PFSK-1 (cell line): ENCODE measurements at regions not wholly inside any gene's neighbourhood (a gene's known extent, or its start where the extent isn't known, plus 50 kb on each side); places are given as distances from the start of the nearest gene placed in this dataset.

Source experiments
- FOXP2 ChIP-seq: optimal IDR thresholded peaks from 2 replicates; pipeline ENCODE3; 2011; ENCODE audit warnings: borderline replicate concordance, control low read depth, inconsistent platforms; ENCODE audit not compliant: insufficient read depth; ENCODE audit errors: extremely low read length, extremely low read depth
- POLR2AphosphoS5 ChIP-seq: IDR thresholded peaks from 2 replicates; pipeline ENCODE4 v1.6.1; 2012; ENCODE audit warnings: low read depth, mild to moderate bottlenecking, control low read depth, low read length, moderate library complexity
- SIN3A ChIP-seq: IDR thresholded peaks from 2 replicates; pipeline ENCODE4 v1.6.1; 2012; ENCODE audit warnings: mild to moderate bottlenecking, low read length, moderate library complexity, borderline replicate concordance; ENCODE audit not compliant: insufficient read depth
- TAF1 ChIP-seq: IDR thresholded peaks from 2 replicates; pipeline ENCODE4 v1.6.1; 2012; ENCODE audit warnings: low read length, control low read depth, borderline replicate concordance; ENCODE audit not compliant: insufficient read depth
- TF ChIP-seq, protein P1 (sequence below), 2 experiments: IDR thresholded peaks; 2 replicates each; pipeline versions ENCODE4 v1.6.1 to v1.8.0; 2011 to 2012; ENCODE audit warnings: low read depth in 2 of 2, low read length in 2 of 2, control low read depth in 1 of 2, inconsistent platforms in 1 of 2, mild to moderate bottlenecking in 1 of 2, moderate library complexity in 1 of 2; ENCODE audit not compliant: insufficient read depth in 1 of 2

GRCh38 chr13:18995259-18995873 is 186.3 kb downstream of the TUBA3C start:
- TF ChIP-seq FOXP2 (no peak), POLR2AphosphoS5 (no peak), TAF1 (no peak)
- TF ChIP-seq, protein P1, sequence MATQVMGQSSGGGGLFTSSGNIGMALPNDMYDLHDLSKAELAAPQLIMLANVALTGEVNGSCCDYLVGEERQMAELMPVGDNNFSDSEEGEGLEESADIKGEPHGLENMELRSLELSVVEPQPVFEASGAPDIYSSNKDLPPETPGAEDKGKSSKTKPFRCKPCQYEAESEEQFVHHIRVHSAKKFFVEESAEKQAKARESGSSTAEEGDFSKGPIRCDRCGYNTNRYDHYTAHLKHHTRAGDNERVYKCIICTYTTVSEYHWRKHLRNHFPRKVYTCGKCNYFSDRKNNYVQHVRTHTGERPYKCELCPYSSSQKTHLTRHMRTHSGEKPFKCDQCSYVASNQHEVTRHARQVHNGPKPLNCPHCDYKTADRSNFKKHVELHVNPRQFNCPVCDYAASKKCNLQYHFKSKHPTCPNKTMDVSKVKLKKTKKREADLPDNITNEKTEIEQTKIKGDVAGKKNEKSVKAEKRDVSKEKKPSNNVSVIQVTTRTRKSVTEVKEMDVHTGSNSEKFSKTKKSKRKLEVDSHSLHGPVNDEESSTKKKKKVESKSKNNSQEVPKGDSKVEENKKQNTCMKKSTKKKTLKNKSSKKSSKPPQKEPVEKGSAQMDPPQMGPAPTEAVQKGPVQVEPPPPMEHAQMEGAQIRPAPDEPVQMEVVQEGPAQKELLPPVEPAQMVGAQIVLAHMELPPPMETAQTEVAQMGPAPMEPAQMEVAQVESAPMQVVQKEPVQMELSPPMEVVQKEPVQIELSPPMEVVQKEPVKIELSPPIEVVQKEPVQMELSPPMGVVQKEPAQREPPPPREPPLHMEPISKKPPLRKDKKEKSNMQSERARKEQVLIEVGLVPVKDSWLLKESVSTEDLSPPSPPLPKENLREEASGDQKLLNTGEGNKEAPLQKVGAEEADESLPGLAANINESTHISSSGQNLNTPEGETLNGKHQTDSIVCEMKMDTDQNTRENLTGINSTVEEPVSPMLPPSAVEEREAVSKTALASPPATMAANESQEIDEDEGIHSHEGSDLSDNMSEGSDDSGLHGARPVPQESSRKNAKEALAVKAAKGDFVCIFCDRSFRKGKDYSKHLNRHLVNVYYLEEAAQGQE (IDR thresholded peaks at IDR 0.05; ENCODE audit: insufficient read depth in 1 of 2, low read depth in 2 of 2, low read length in 2 of 2) = no peak

DNA sequence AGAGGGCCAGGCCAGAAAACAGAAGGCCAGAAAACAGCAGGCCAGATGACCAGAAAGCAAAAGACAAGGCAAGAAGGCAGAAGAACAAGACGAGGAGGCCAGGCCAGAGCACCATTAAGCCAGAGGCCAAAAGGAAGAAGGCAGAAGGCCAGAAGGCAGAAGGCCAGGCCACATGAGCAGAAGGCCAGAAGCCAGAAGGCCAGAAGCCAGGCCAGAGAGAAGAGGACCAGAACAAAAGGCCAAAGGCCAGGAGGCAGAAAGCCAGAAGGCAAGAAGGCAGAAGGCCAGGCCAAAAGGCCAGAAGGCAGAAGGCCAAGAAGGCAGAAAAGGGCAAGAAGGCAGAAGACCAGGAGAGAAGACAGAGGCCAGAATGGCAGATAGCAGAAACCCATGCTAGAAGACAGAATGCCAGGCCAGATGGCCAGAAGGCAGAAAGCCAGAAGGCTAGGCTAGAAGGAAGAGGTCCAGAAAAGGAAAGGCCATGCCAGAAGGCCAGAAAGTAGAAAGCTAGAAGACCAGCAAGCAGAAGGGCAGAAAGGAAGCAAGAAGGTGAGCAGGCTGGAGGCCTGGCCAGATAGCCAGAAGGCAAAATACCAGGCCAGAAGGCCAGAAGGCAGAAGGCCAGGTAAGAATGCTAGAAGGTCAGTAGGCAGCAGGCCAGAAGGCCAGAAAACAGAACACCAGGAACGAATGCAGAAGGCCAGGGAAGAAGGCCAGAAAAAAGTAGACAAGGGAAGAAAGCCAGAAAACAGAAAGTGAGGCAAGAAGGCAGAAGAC is 187.6 kb downstream of the TUBA3C start:
- TF ChIP-seq, protein P1 (IDR thresholded peaks at IDR 0.05; ENCODE audit: insufficient read depth in 1 of 2, low read depth in 2 of 2, low read length in 2 of 2) = no peak
- TF ChIP-seq FOXP2 (no peak), TAF1 (no peak), POLR2AphosphoS5 (no peak), SIN3A (no peak)

DNA sequence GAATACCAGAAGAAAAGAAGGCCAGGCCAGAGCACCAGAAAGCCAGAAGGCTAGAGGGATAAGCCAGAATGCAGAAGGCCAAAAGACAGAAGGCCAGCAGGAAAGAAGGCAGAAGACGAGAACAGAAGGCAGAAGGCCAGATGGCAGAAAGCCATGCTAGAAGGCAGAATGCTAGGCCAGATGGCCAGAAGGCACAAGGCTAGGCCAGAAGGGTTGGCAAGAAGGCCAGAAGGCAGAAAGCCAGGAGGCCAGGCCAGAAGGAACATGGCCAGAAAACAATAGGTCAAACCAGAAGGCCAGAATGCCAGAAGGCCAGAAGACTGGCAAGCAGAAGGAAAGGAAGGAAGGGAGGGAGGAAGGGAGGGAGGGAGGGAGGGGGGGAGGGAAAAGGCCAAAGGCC is 188.8 kb downstream of the TUBA3C start:
- TF ChIP-seq POLR2AphosphoS5 (no peak), SIN3A (no peak), TAF1 (no peak), FOXP2 (no peak)
- TF ChIP-seq, protein P1 (IDR thresholded peaks at IDR 0.05; ENCODE audit: insufficient read depth in 1 of 2, low read depth in 2 of 2, low read length in 2 of 2) = no peak

DNA sequence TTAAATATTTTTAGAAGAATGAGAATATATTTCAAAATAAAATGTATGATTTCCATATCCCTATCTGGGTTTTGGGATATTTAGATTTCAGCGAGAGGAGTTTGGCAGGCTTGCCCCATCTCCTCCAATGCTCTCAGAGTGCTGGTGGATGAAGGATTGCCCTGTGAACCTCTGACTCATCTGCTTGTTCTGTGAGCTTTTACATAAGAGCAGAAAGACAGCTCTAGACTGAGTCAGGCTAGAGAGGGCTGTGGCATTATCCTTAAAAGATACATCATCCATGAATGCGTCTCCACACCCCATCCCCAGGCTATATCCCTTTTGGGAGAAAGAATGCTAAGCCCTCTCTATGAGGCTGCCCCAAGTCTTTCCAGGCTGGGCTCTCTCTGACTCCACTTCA is 190.6 kb downstream of the TUBA3C start:
- no peak for TF ChIP-seq SIN3A
- no peak for TF ChIP-seq TAF1
- no peak for TF ChIP-seq FOXP2
- TF ChIP-seq POLR2AphosphoS5 = no peak
- TF ChIP-seq, protein P1 (IDR thresholded peaks at IDR 0.05; ENCODE audit: insufficient read depth in 1 of 2, low read depth in 2 of 2, low read length in 2 of 2) = no peak

DNA sequence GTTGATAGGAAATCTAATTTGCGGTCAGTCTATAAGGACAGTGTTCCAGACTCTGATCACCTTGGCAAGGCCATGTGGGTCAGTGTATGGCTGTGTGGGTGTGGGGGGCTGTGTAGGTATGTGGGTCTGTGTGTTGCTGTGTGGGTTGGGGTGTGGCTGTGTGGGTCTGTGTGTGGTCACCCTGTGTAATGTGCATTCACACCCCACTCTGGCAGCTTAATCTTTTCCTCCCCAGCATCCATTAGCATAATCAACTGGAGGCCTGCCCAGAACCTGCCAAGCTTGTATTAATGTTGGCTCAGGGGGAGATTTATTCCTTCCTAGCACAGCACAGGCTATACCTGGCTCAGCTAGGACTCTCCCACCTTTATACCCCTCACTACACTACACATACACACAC is 203.2 kb downstream of the TUBA3C start:
- TF ChIP-seq FOXP2 (no peak), POLR2AphosphoS5 (no peak), TAF1 (no peak), SIN3A (no peak)
- TF ChIP-seq, protein P1 (IDR thresholded peaks at IDR 0.05; ENCODE audit: insufficient read depth in 1 of 2, low read depth in 2 of 2, low read length in 2 of 2) = no peak
